ENCODE measurements at regions not wholly inside any gene's neighbourhood (a gene's known extent, or its start where the extent isn't known, plus 50 kb on each side); places are given as distances from the start of the nearest gene placed in this dataset.

GRCh38 chr2:84187258-84187657 is 271.8 kb downstream of the SUCLG1 start:
- ChIA-PET POLR2A (no interaction called here), CTCF (no interaction called here)
- Histone ChIP-seq H3K27ac (ENCODE audit: low read depth, low read length) (no peak overlapping the region), H3K27me3 (ENCODE audit: control insufficient read depth in 2 of 2, insufficient read depth in 2 of 2, low read length in 2 of 2) (no peaks in the 10 kb centered on the region), H3K9me3 (ENCODE audit: control insufficient read depth in 2 of 3, low read length in 3 of 3) (no peaks in the 10 kb centered on the region), H3K4me3 (ENCODE audit: low read length) (no peak overlapping the region), H3K4me1 (ENCODE audit: control insufficient read depth in 2 of 2, insufficient read depth in 2 of 2, low read length in 2 of 2) (no peaks in the 10 kb centered on the region), H3K36me3 (ENCODE audit: control insufficient read depth in 2 of 3, insufficient read depth in 3 of 3, low read length in 3 of 3) (no peaks in the 10 kb centered on the region)
- H3K4me3 Mint-ChIP-seq = no peak overlapping the region
- intact Hi-C loops (cut with micrococcal nuclease) = no loop called here
- no peaks in the 10 kb centered on the region for H3K36me3 Mint-ChIP-seq
- H3K4me1 Mint-ChIP-seq = no peaks in the 10 kb centered on the region
- H3K9me3 Mint-ChIP-seq = peaks cover 0 to 2% (median 0%) of the 10 kb centered on the region in 11 donors
- H3K27ac Mint-ChIP-seq = no peak overlapping the region
- ATAC-seq (no peak), DNase-seq (no peak)
- peaks cover 0 to 14% (median 7%) of the 10 kb centered on the region in 5 donors for H3K27me3 Mint-ChIP-seq

- Mint-ChIP-seq H3K36me3 (no peaks in the 10 kb centered on the region), H3K4me3 (no peak overlapping the region), H3K4me1 (no peaks in the 10 kb centered on the region), H3K27me3 (peaks cover 0 to 24% (median 8%) of the 10 kb centered on the region in 5 donors), H3K27ac (no peak overlapping the region), H3K9me3 (no peaks in the 10 kb centered on the region)
- Histone ChIP-seq H3K27me3 (ENCODE audit: control insufficient read depth in 2 of 2, insufficient read depth in 2 of 2, low read length in 2 of 2) (no peaks in the 10 kb centered on the region), H3K27ac (ENCODE audit: low read depth, low read length) (no peak overlapping the region), H3K4me3 (ENCODE audit: low read length) (no peak overlapping the region), H3K9me3 (ENCODE audit: control insufficient read depth in 2 of 3, low read length in 3 of 3) (no peaks in the 10 kb centered on the region), H3K36me3 (ENCODE audit: control insufficient read depth in 2 of 3, insufficient read depth in 3 of 3, low read length in 3 of 3) (no peaks in the 10 kb centered on the region), H3K4me1 (ENCODE audit: control insufficient read depth in 2 of 2, insufficient read depth in 2 of 2, low read length in 2 of 2) (no peaks in the 10 kb centered on the region)
- CTCF ChIA-PET = no interaction called here
- intact Hi-C loops (cut with micrococcal nuclease) = no loop called here
- no peak for DNase-seq
- POLR2A ChIA-PET = no interaction called here
- ATAC-seq = no peak
Measured at GRCh38 chr2:84181927-84182326, 277.2 kb downstream of the SUCLG1 start.

GRCh38 chr2:84177733-84178132 is 281.3 kb downstream of the SUCLG1 start:
- no peak for DNase-seq
- Histone ChIP-seq H3K27me3 (ENCODE audit: control insufficient read depth in 2 of 2, insufficient read depth in 2 of 2, low read length in 2 of 2) (no peaks in the 10 kb centered on the region), H3K36me3 (ENCODE audit: control insufficient read depth in 2 of 3, insufficient read depth in 3 of 3, low read length in 3 of 3) (no peaks in the 10 kb centered on the region), H3K9me3 (ENCODE audit: control insufficient read depth in 2 of 3, low read length in 3 of 3) (no peaks in the 10 kb centered on the region), H3K4me1 (ENCODE audit: control insufficient read depth in 2 of 2, insufficient read depth in 2 of 2, low read length in 2 of 2) (no peaks in the 10 kb centered on the region), H3K4me3 (ENCODE audit: low read length) (no peak overlapping the region), H3K27ac (ENCODE audit: low read depth, low read length) (no peak overlapping the region)
- CTCF ChIA-PET = no interaction called here
- Mint-ChIP-seq H3K4me3 (no peak overlapping the region), H3K4me1 (no peaks in the 10 kb centered on the region), H3K9me3 (no peaks in the 10 kb centered on the region), H3K27me3 (peaks cover 0 to 32% (median 18%) of the 10 kb centered on the region in 5 donors), H3K36me3 (no peaks in the 10 kb centered on the region), H3K27ac (no peak overlapping the region)
- intact Hi-C loops (cut with micrococcal nuclease) = no loop called here
- POLR2A ChIA-PET = no interaction called here
- no peak for ATAC-seq

- ChIA-PET CTCF (no interaction called here), POLR2A (no interaction called here)
- H3K4me3 Mint-ChIP-seq = no peak overlapping the region
- Histone ChIP-seq H3K4me3 (ENCODE audit: low read length) (no peak overlapping the region), H3K27ac (ENCODE audit: low read depth, low read length) (no peak overlapping the region), H3K4me1 (ENCODE audit: control insufficient read depth in 2 of 2, insufficient read depth in 2 of 2, low read length in 2 of 2) (no peaks in the 10 kb centered on the region), H3K27me3 (ENCODE audit: control insufficient read depth in 2 of 2, insufficient read depth in 2 of 2, low read length in 2 of 2) (no peaks in the 10 kb centered on the region), H3K9me3 (ENCODE audit: control insufficient read depth in 2 of 3, low read length in 3 of 3) (no peaks in the 10 kb centered on the region), H3K36me3 (ENCODE audit: control insufficient read depth in 2 of 3, insufficient read depth in 3 of 3, low read length in 3 of 3) (no peaks in the 10 kb centered on the region)
- DNase-seq = no peak
- no peaks in the 10 kb centered on the region for H3K36me3 Mint-ChIP-seq
- H3K4me1 Mint-ChIP-seq = no peaks in the 10 kb centered on the region
- ATAC-seq = no peak
- H3K27me3 Mint-ChIP-seq = peaks cover 0 to 34% (median 26%) of the 10 kb centered on the region in 5 donors
- no peaks in the 10 kb centered on the region for H3K9me3 Mint-ChIP-seq
- H3K27ac Mint-ChIP-seq = no peak overlapping the region
- intact Hi-C loops (cut with micrococcal nuclease) = no loop called here
Measured at GRCh38 chr2:84175970-84176369, 283.1 kb downstream of the SUCLG1 start.

- no peaks in the 10 kb centered on the region for H3K4me1 Mint-ChIP-seq
- intact Hi-C loops (cut with micrococcal nuclease) = no loop called here
Measured at GRCh38 chr2:84175340-84175739, 283.7 kb downstream of the SUCLG1 start.

GRCh38 chr2:84173041-84173440 is 286.0 kb downstream of the SUCLG1 start:
- Mint-ChIP-seq H3K4me3 (no peak overlapping the region), H3K9me3 (peaks cover 0 to 13% (median 3%) of the 10 kb centered on the region in 11 donors), H3K4me1 (no peaks in the 10 kb centered on the region), H3K36me3 (no peaks in the 10 kb centered on the region), H3K27ac (no peak overlapping the region), H3K27me3 (peaks cover 0 to 45% (median 20%) of the 10 kb centered on the region in 5 donors)
- ChIA-PET POLR2A (no interaction called here), CTCF (no interaction called here)
- no peaks in the 10 kb centered on the region for H3K4me1 ChIP-seq (ENCODE audit: control insufficient read depth in 2 of 2, insufficient read depth in 2 of 2, low read length in 2 of 2)
- H3K27ac ChIP-seq (ENCODE audit: low read depth, low read length) = no peak overlapping the region
- H3K4me3 ChIP-seq (ENCODE audit: low read length) = no peak overlapping the region
- H3K27me3 ChIP-seq (ENCODE audit: control insufficient read depth in 2 of 2, insufficient read depth in 2 of 2, low read length in 2 of 2) = no peaks in the 10 kb centered on the region
- no peaks in the 10 kb centered on the region for H3K36me3 ChIP-seq (ENCODE audit: control insufficient read depth in 2 of 3, insufficient read depth in 3 of 3, low read length in 3 of 3)
- intact Hi-C loops (cut with micrococcal nuclease) = no loop called here
- no peaks in the 10 kb centered on the region for H3K9me3 ChIP-seq (ENCODE audit: control insufficient read depth in 2 of 3, low read length in 3 of 3)
- DNase-seq (no peak), ATAC-seq (no peak)

More at GRCh38 chr2:84175340-84175739, 283.7 kb downstream of the SUCLG1 start:
- POLR2A ChIA-PET = no interaction called here
- DNase-seq (no peak), ATAC-seq (no peak)
- CTCF ChIA-PET = no interaction called here
- Mint-ChIP-seq H3K9me3 (no peaks in the 10 kb centered on the region), H3K4me3 (no peak overlapping the region), H3K27ac (no peak overlapping the region), H3K36me3 (no peaks in the 10 kb centered on the region), H3K27me3 (peaks cover 0 to 34% (median 26%) of the 10 kb centered on the region in 5 donors)
- H3K36me3 ChIP-seq (ENCODE audit: control insufficient read depth in 2 of 3, insufficient read depth in 3 of 3, low read length in 3 of 3) = no peaks in the 10 kb centered on the region
- H3K27ac ChIP-seq (ENCODE audit: low read depth, low read length) = no peak overlapping the region
- no peaks in the 10 kb centered on the region for H3K9me3 ChIP-seq (ENCODE audit: control insufficient read depth in 2 of 3, low read length in 3 of 3)
- H3K4me3 ChIP-seq (ENCODE audit: low read length) = no peak overlapping the region
- H3K4me1 ChIP-seq (ENCODE audit: control insufficient read depth in 2 of 2, insufficient read depth in 2 of 2, low read length in 2 of 2) = no peaks in the 10 kb centered on the region
- no peaks in the 10 kb centered on the region for H3K27me3 ChIP-seq (ENCODE audit: control insufficient read depth in 2 of 2, insufficient read depth in 2 of 2, low read length in 2 of 2)

GRCh38 chr2:84170979-84171378 is 288.1 kb downstream of the SUCLG1 start:
- no peaks in the 10 kb centered on the region for H3K9me3 ChIP-seq (ENCODE audit: control insufficient read depth in 2 of 3, low read length in 3 of 3)
- H3K27me3 Mint-ChIP-seq = peaks cover 0 to 43% (median 24%) of the 10 kb centered on the region in 5 donors
- peaks cover 0 to 13% (median 4%) of the 10 kb centered on the region in 11 donors for H3K9me3 Mint-ChIP-seq
- no peak overlapping the region for H3K27ac ChIP-seq (ENCODE audit: low read depth, low read length)
- ATAC-seq (no peak), DNase-seq (no peak)
- H3K4me3 Mint-ChIP-seq = no peak overlapping the region
- H3K36me3 ChIP-seq (ENCODE audit: control insufficient read depth in 2 of 3, insufficient read depth in 3 of 3, low read length in 3 of 3) = no peaks in the 10 kb centered on the region
- no peaks in the 10 kb centered on the region for H3K4me1 ChIP-seq (ENCODE audit: control insufficient read depth in 2 of 2, insufficient read depth in 2 of 2, low read length in 2 of 2)
- H3K27me3 ChIP-seq (ENCODE audit: control insufficient read depth in 2 of 2, insufficient read depth in 2 of 2, low read length in 2 of 2) = no peaks in the 10 kb centered on the region
- intact Hi-C loops (cut with micrococcal nuclease) = no loop called here
- no peaks in the 10 kb centered on the region for H3K36me3 Mint-ChIP-seq
- ChIA-PET POLR2A (no interaction called here), CTCF (no interaction called here)
- H3K4me1 Mint-ChIP-seq = no peaks in the 10 kb centered on the region
- H3K4me3 ChIP-seq (ENCODE audit: low read length) = no peak overlapping the region
- H3K27ac Mint-ChIP-seq = no peak overlapping the region
